22Rv1 (cell line): ENCODE measurements at regions not wholly inside any gene's neighbourhood (a gene's known extent, or its start where the extent isn't known, plus 50 kb on each side); places are given as distances from the start of the nearest gene placed in this dataset.

ENCODE experiments used
- H3K27ac ChIP-seq: fragments of 450-650 bp; 2 replicates; pipeline ENCODE4 v1.5.1; 2017
- ZFX ChIP-seq: fragments of 450-650 bp; IDR thresholded peaks from 2 replicates; pipeline ENCODE4 v1.6.1; 2017; ENCODE audit warnings: antibody characterized with exemption, borderline replicate concordance
- TF ChIP-seq, protein P1 (sequence below): fragments of 450-650 bp; IDR thresholded peaks from 2 replicates; pipeline ENCODE4 v1.5.1; 2017; ENCODE audit warnings: mild to moderate bottlenecking

DNA sequence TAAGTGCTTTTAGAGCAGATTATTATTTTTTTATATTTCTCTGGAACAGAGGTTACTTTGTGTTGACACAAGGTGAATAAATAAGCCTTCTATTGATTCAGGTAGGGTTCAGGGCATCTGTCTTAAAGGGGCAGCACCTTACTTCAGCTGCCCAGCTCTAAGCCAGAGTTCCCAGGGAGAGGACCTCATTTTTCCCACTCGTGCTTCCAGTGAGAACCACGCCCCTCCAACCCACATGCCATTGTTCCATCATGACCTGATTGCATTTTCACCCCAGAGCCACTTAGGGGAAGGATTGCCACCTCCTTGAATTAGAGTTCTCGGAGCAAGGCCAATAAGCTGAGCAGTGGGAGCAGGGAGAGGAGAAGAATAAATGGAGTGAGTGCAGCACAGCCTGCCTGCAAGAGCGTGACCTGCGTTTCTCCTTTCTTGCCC lies 104.3 kb upstream of the FRY start:
- no peak for TF ChIP-seq ZFX
- TF ChIP-seq, protein P1, sequence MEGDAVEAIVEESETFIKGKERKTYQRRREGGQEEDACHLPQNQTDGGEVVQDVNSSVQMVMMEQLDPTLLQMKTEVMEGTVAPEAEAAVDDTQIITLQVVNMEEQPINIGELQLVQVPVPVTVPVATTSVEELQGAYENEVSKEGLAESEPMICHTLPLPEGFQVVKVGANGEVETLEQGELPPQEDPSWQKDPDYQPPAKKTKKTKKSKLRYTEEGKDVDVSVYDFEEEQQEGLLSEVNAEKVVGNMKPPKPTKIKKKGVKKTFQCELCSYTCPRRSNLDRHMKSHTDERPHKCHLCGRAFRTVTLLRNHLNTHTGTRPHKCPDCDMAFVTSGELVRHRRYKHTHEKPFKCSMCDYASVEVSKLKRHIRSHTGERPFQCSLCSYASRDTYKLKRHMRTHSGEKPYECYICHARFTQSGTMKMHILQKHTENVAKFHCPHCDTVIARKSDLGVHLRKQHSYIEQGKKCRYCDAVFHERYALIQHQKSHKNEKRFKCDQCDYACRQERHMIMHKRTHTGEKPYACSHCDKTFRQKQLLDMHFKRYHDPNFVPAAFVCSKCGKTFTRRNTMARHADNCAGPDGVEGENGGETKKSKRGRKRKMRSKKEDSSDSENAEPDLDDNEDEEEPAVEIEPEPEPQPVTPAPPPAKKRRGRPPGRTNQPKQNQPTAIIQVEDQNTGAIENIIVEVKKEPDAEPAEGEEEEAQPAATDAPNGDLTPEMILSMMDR, result no peak; the same call in 1 of the 2 replicates
- peak overlapping the region; percentile 84 for H3K27ac ChIP-seq

DNA sequence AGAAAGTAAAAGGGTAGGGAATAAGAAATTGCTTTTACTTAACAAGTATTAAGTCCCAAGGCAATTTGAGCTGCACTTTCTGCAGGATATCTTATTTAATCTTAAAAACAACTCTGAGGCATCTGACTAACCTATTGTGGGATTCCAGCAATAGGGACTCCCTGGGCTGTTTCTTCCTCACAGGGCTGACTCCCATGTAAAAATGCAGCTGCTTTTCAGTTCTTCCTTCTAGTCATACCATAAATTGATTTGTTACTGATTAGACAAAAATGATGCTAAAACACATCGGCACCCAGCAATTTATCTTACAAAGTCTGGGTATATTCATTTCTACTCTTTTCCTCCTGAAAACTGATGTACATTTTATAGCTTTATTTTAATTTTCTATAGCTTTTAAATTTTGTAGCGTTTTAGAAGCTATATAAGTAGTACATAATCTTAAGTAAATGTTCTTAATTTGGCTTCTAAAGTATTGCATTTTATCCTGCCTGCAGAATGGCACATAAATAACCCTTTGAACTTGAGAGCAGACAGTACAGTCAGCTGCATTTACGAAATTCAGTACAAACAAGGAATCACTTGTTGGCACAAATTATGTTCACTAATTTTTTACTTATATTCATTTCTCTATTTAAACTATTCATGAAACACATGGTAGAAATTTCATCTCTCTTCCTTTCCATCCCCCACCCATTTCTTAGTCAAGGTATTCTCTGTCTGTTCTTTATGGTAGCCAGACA lies 102.4 kb upstream of the FRY start:
- H3K27ac ChIP-seq, result no peak overlapping the region
- TF ChIP-seq ZFX, result no peak
- TF ChIP-seq, protein P1, result no peak

DNA sequence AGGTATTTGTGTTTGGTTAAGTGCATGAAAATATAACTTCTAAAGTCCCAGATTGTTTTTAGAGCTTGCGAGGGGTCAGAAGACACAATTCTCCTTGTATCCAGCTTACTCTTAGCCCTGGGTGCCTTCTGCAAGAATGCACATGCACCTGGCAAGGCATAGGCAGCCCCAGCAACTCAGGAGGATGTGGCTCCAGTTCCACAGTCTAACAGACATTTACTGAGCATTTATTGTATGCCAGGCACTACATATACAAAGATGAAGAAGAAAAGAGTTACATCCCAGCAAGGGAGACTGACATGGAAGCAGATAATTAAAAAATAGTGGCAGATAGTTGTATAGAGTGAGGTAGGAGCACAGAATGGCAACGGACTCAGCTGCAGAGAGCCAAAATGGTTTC lies 101.1 kb upstream of the FRY start:
- TF ChIP-seq, protein P1, result no peak
- H3K27ac ChIP-seq, result no peak overlapping the region

DNA sequence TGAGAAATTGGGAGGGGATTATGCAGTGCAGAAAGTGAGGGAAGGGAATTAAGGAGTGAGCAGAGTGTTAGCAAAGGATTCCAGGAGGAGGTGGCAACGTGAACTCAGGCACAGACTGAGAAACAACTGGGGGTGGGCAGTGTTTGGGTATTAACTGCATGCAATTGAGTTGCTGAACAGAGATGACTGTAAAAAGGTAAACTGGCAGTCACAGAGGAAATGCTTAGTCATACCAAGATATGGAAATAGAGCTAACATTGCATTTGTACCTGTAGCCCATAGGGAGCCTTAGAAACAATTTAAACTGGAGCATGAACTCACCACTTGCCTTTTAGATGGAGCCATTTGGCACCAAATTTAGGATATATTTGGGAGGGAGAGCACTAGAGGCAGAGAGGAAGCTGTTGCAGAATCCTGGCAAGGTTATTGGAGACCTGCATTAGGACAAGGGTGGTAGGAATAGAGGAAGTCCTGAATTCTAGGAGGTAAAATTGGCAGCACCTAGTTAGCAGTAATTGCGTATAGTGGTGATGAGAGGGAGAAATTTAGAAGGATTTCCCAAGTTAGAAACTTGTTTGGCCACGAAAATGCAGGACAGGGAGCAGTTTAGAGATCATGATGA lies 100.6 kb upstream of the FRY start:
- no peak overlapping the region for H3K27ac ChIP-seq
- no peak for TF ChIP-seq ZFX
- TF ChIP-seq, protein P1, result no peak

DNA sequence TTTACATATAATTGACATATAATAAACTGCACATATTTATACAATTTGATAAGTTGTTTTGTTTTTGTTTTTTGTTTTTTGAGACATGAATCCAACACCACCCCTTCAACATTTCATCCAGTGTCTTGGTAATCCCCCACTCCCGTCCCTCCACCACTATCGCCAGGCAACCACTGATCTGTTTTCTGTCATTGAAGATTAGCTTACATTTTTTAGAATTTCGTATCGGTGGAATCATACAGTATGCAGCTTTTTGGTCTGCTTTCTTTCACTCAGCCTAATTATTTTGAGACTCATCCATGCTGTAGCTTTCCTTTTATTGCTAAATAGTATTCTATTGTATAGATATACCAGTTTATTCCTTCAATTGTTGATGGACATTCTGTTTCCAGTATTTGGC lies 94.1 kb upstream of the FRY start:
- no peak for TF ChIP-seq ZFX
- TF ChIP-seq, protein P1, result no peak

DNA sequence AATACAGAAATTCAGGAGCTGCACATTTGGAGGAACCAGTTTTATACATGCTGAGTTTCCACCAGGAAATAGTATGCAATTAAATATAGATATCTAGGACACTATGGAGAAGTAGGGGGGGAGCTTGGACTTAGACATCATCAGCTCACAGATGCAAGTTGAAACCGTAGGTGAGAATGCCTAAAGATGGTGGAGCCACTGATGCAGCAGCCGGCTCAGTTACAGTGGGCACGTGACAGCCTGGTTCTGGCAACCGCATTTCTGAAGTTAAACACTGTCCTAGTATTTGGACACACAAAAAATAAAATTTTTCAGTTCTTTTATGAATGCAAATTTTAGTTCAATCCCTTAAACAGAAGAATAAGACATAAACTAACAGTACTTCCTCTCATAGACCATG lies 91.5 kb upstream of the FRY start:
- H3K27ac ChIP-seq, result no peak overlapping the region
- TF ChIP-seq, protein P1, result no peak
- TF ChIP-seq ZFX, result no peak

More for the DNA sequence above, 94.1 kb upstream of the FRY start:
- H3K27ac ChIP-seq, result no peak overlapping the region

DNA sequence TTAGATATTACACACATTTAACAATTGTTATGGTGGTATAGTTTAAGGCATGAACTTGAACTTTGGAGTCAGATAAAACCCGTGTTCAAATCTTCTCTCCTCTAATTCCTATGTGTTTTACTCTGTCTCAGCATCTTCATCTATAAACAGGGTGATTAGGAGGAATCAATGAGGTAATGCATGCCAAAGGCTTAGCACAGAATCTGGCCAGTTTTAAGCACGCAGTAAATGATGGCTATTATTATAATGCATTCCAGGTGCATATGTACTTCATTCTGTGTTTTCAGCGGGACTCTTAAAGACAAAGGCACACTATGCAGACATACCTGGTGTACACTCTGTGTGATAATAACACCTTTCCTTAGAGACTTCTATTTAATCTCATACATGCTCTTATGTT lies 88.0 kb upstream of the FRY start:
- no peak overlapping the region for H3K27ac ChIP-seq
- TF ChIP-seq, protein P1, result no peak
- no peak for TF ChIP-seq ZFX
